ENCODE measurements at regions not wholly inside any gene's neighbourhood (a gene's known extent, or its start where the extent isn't known, plus 50 kb on each side); places are given as distances from the start of the nearest gene placed in this dataset.

DNA sequence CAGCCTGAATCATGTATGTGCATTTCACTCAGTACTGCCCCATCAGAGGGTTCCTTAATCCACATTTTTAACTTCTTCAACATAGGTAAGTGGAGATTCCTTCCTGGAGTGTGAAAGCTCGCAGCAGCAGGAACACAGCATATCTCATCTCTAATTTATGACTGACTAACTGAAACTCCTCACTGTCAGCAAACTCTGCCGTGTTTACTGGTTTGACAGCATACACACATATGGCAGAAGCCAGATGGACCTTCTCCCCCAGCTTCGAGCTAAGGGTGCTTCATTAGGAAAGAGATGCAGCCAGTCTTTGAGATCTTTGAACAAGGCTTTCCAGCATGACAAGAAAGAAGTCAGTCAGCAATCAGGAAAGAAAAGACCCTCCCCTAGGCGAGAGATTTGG is 200.3 kb upstream of the ACVR2A start:
- H3K9me3 ChIP-seq (ENCODE audit: control insufficient read depth, insufficient read depth, low read depth, low read length), result no peaks in the 10 kb centered on the region
- H3K9ac ChIP-seq (ENCODE audit: insufficient read depth, low read length), result no peak overlapping the region
- no peaks in the 10 kb centered on the region for H3K36me3 ChIP-seq (ENCODE audit: control insufficient read depth, insufficient read depth, low read length)
- H3K79me2 ChIP-seq (ENCODE audit: control insufficient read depth, insufficient read depth, low read length), result no peaks in the 10 kb centered on the region
- H4K20me1 ChIP-seq (ENCODE audit: control insufficient read depth, extremely low read depth, insufficient read depth, low read length), result no peaks in the 10 kb centered on the region
- no peak for TF ChIP-seq EZH2 (IDR thresholded peaks at IDR 0.05; ENCODE audit: low read length, missing control alignments)
- no peak for TF ChIP-seq CTCF (conservative IDR thresholded peaks at IDR 0.05 in 1 of 2, IDR thresholded peaks at IDR 0.05 in 1 of 2; ENCODE audit: low read depth in 1 of 2, low read length in 2 of 2)
- no peak overlapping the region for H2AFZ ChIP-seq (ENCODE audit: low read length)
- no peak overlapping the region for H3K4me3 ChIP-seq (replicated peaks in 1 of 4; ENCODE audit: control extremely low read depth in 1 of 4, insufficient read depth in 1 of 4, low read depth in 3 of 4, low read length in 4 of 4)
- H3K27me3 ChIP-seq (ENCODE audit: control insufficient read depth, insufficient read depth, low read length), result no peaks in the 10 kb centered on the region
- no peak for DNase-seq (ENCODE audit: low read depth in 2 of 2)
- no peak overlapping the region for H3K27ac ChIP-seq (ENCODE audit: insufficient read depth, low read length)
- H3K4me1 ChIP-seq (ENCODE audit: control insufficient read depth, extremely low read depth, insufficient read depth, low read length), result no peaks in the 10 kb centered on the region
- H3K4me2 ChIP-seq (ENCODE audit: extremely low read depth, insufficient read depth, low read length), result no peak overlapping the region

GRCh38 chr2:147642765-147643164 is 202.1 kb upstream of the ACVR2A start:
- Histone ChIP-seq H3K4me2 (ENCODE audit: extremely low read depth, insufficient read depth, low read length) (no peak overlapping the region), H2AFZ (ENCODE audit: low read length) (no peak overlapping the region), H3K79me2 (ENCODE audit: control insufficient read depth, insufficient read depth, low read length) (no peaks in the 10 kb centered on the region), H3K9ac (ENCODE audit: insufficient read depth, low read length) (no peak overlapping the region), H3K36me3 (ENCODE audit: control insufficient read depth, insufficient read depth, low read length) (no peaks in the 10 kb centered on the region), H3K4me1 (ENCODE audit: control insufficient read depth, extremely low read depth, insufficient read depth, low read length) (no peaks in the 10 kb centered on the region), H3K9me3 (ENCODE audit: control insufficient read depth, insufficient read depth, low read depth, low read length) (no peaks in the 10 kb centered on the region), H3K27ac (ENCODE audit: insufficient read depth, low read length) (no peak overlapping the region), H4K20me1 (ENCODE audit: control insufficient read depth, extremely low read depth, insufficient read depth, low read length) (no peaks in the 10 kb centered on the region), H3K27me3 (ENCODE audit: control insufficient read depth, insufficient read depth, low read length) (no peaks in the 10 kb centered on the region), H3K4me3 (replicated peaks in 1 of 4; ENCODE audit: control extremely low read depth in 1 of 4, insufficient read depth in 1 of 4, low read depth in 3 of 4, low read length in 4 of 4) (no peak overlapping the region)
- no peak for DNase-seq (ENCODE audit: low read depth in 2 of 2)
- TF ChIP-seq CTCF (conservative IDR thresholded peaks at IDR 0.05 in 1 of 2, IDR thresholded peaks at IDR 0.05 in 1 of 2; ENCODE audit: low read depth in 1 of 2, low read length in 2 of 2) (no peak), EZH2 (IDR thresholded peaks at IDR 0.05; ENCODE audit: low read length, missing control alignments) (no peak)

GRCh38 chr2:147641651-147642050 is 203.2 kb upstream of the ACVR2A start:
- H4K20me1 ChIP-seq (ENCODE audit: control insufficient read depth, extremely low read depth, insufficient read depth, low read length), result no peaks in the 10 kb centered on the region
- DNase-seq (ENCODE audit: low read depth in 2 of 2), result peak; percentile 11 to 49

More at GRCh38 chr2:147641651-147642050, 203.2 kb upstream of the ACVR2A start:
- Histone ChIP-seq H3K79me2 (ENCODE audit: control insufficient read depth, insufficient read depth, low read length) (no peaks in the 10 kb centered on the region), H3K4me3 (replicated peaks in 1 of 4; ENCODE audit: control extremely low read depth in 1 of 4, insufficient read depth in 1 of 4, low read depth in 3 of 4, low read length in 4 of 4) (no peak overlapping the region), H3K4me2 (ENCODE audit: extremely low read depth, insufficient read depth, low read length) (no peak overlapping the region), H2AFZ (ENCODE audit: low read length) (no peak overlapping the region), H3K27ac (ENCODE audit: insufficient read depth, low read length) (no peak overlapping the region), H3K27me3 (ENCODE audit: control insufficient read depth, insufficient read depth, low read length) (no peaks in the 10 kb centered on the region), H3K36me3 (ENCODE audit: control insufficient read depth, insufficient read depth, low read length) (no peaks in the 10 kb centered on the region), H3K9me3 (ENCODE audit: control insufficient read depth, insufficient read depth, low read depth, low read length) (no peaks in the 10 kb centered on the region), H3K9ac (ENCODE audit: insufficient read depth, low read length) (no peak overlapping the region), H3K4me1 (ENCODE audit: control insufficient read depth, extremely low read depth, insufficient read depth, low read length) (no peaks in the 10 kb centered on the region)
- TF ChIP-seq EZH2 (IDR thresholded peaks at IDR 0.05; ENCODE audit: low read length, missing control alignments) (no peak), CTCF (conservative IDR thresholded peaks at IDR 0.05 in 1 of 2, IDR thresholded peaks at IDR 0.05 in 1 of 2; ENCODE audit: low read depth in 1 of 2, low read length in 2 of 2) (no peak)

Measured in fibroblast of lung (primary cell).